ENCODE measurements at regions not wholly inside any gene's neighbourhood (a gene's known extent, or its start where the extent isn't known, plus 50 kb on each side); places are given as distances from the start of the nearest gene placed in this dataset.

GRCh38 chr3:31370380-31370666 lies 162.4 kb upstream of the STT3B start:
- H3K9ac ChIP-seq: no peak overlapping the region
- no peaks in the 10 kb centered on the region for H3K27me3 ChIP-seq (ENCODE audit: insufficient read depth, low read depth)
- no peaks in the 10 kb centered on the region for H3K79me2 ChIP-seq (ENCODE audit: insufficient read depth, low read depth)
- TF ChIP-seq CTCF (conservative IDR thresholded peaks at IDR 0.05; ENCODE audit: low read depth, low read length): no peak
- no peak overlapping the region for H3K4me3 ChIP-seq (IDR thresholded peaks at IDR 0.05; ENCODE audit: insufficient read depth, low read depth, low read length)
- no peaks in the 10 kb centered on the region for H3K4me1 ChIP-seq (ENCODE audit: low read depth, poor library complexity, severe bottlenecking)
- no peak overlapping the region for H3K27ac ChIP-seq
- H2AFZ ChIP-seq (ENCODE audit: low read depth): no peak overlapping the region
- H3K4me2 ChIP-seq: no peak overlapping the region
- no peaks in the 10 kb centered on the region for H3K36me3 ChIP-seq (ENCODE audit: insufficient read depth)
- no peaks in the 10 kb centered on the region for H4K20me1 ChIP-seq (ENCODE audit: insufficient read depth)

DNA sequence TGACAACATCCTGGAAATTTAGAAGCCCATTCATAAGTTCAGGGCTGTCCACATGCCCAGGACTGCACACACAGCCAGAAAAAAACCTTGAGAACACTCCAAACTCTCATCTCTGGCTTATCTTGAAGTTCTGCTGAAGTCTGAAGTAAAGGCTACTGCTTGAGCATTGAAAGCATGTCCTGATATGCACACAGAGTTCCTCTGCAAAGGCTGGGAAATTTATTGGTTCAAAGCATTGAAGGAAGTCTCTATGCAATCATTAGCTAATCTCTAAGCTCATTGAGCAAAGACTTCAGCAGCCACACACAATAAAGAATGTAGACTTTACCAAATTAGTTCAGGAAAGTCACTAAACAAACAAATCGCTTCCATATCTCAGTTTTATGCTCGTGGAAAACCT lies 162.0 kb upstream of the STT3B start:
- TF ChIP-seq CTCF (conservative IDR thresholded peaks at IDR 0.05; ENCODE audit: low read depth, low read length): no peak
- no peak overlapping the region for H3K4me2 ChIP-seq
- H3K9ac ChIP-seq: no peak overlapping the region
- no peak overlapping the region for H3K4me3 ChIP-seq (IDR thresholded peaks at IDR 0.05; ENCODE audit: insufficient read depth, low read depth, low read length)
- no peaks in the 10 kb centered on the region for H3K79me2 ChIP-seq (ENCODE audit: insufficient read depth, low read depth)
- no peaks in the 10 kb centered on the region for H4K20me1 ChIP-seq (ENCODE audit: insufficient read depth)
- no peaks in the 10 kb centered on the region for H3K36me3 ChIP-seq (ENCODE audit: insufficient read depth)
- no peaks in the 10 kb centered on the region for H3K27me3 ChIP-seq (ENCODE audit: insufficient read depth, low read depth)
- no peak overlapping the region for H2AFZ ChIP-seq (ENCODE audit: low read depth)
- no peak overlapping the region for H3K27ac ChIP-seq
- H3K4me1 ChIP-seq (ENCODE audit: low read depth, poor library complexity, severe bottlenecking): no peaks in the 10 kb centered on the region

- Histone ChIP-seq H3K9ac (no peak overlapping the region), H3K79me2 (ENCODE audit: insufficient read depth, low read depth) (no peaks in the 10 kb centered on the region), H2AFZ (ENCODE audit: low read depth) (no peak overlapping the region), H3K36me3 (ENCODE audit: insufficient read depth) (no peaks in the 10 kb centered on the region), H4K20me1 (ENCODE audit: insufficient read depth) (no peaks in the 10 kb centered on the region), H3K4me1 (ENCODE audit: low read depth, poor library complexity, severe bottlenecking) (no peaks in the 10 kb centered on the region), H3K27me3 (ENCODE audit: insufficient read depth, low read depth) (no peaks in the 10 kb centered on the region), H3K27ac (no peak overlapping the region), H3K4me2 (no peak overlapping the region), H3K4me3 (IDR thresholded peaks at IDR 0.05; ENCODE audit: insufficient read depth, low read depth, low read length) (no peak overlapping the region)
- no peak for TF ChIP-seq CTCF (conservative IDR thresholded peaks at IDR 0.05; ENCODE audit: low read depth, low read length)
Observed at GRCh38 chr3:31371484-31372177, 161.1 kb upstream of the STT3B start.

DNA sequence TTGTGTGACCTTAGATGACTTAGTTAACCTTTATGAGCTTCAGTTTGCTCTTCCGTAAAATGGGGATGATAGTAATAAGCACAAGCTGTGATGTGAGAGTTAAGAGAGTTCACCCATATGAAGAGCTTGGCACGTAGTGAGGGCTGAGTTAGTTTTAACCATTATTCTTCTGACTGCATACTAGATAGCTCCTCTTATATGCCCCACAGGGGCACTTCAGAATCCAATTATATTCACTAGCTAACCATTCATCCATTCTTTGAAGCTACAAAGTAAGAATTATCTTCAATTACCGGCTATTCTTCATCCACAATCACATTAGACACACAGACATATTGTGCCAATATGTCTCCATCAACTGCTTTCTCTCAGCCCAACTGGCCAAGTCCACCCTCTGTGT lies 159.0 kb upstream of the STT3B start:
- Histone ChIP-seq H3K27ac (no peak overlapping the region), H3K36me3 (ENCODE audit: insufficient read depth) (no peaks in the 10 kb centered on the region), H4K20me1 (ENCODE audit: insufficient read depth) (no peaks in the 10 kb centered on the region), H3K79me2 (ENCODE audit: insufficient read depth, low read depth) (no peaks in the 10 kb centered on the region), H3K4me3 (IDR thresholded peaks at IDR 0.05; ENCODE audit: insufficient read depth, low read depth, low read length) (no peak overlapping the region), H3K9ac (no peak overlapping the region), H3K4me2 (no peak overlapping the region), H2AFZ (ENCODE audit: low read depth) (no peak overlapping the region), H3K4me1 (ENCODE audit: low read depth, poor library complexity, severe bottlenecking) (no peaks in the 10 kb centered on the region), H3K27me3 (ENCODE audit: insufficient read depth, low read depth) (no peaks in the 10 kb centered on the region)
- TF ChIP-seq CTCF (conservative IDR thresholded peaks at IDR 0.05; ENCODE audit: low read depth, low read length): no peak
